Sigmoid colon (tissue), 4 donors: ENCODE measurements at regions not wholly inside any gene's neighbourhood (a gene's known extent, or its start where the extent isn't known, plus 50 kb on each side); places are given as distances from the start of the nearest gene placed in this dataset.

Experiments
- CTCF ChIP-seq, 4 experiments: fragments of 450-650 bp in 3 of 4; fragments of 200-600 bp in 1 of 4; IDR thresholded peaks; one replicate each; pipeline ENCODE4 v1.5.1; 2016 to 2019; ENCODE audit warnings: antibody characterized with exemption in 4 of 4, mild to moderate bottlenecking in 3 of 4, moderate library complexity in 2 of 4
- POLR2A ChIP-seq, 2 donors: fragments of 450-650 bp; IDR thresholded peaks; one replicate each; pipeline ENCODE4 v1.6.1; 2016; ENCODE audit warnings: antibody characterized with exemption in 2 of 2, mild to moderate bottlenecking in 2 of 2, moderate library complexity in 2 of 2
- POLR2AphosphoS5 ChIP-seq, 4 donors: sonication (generic); formaldehyde crosslinking; IDR thresholded peaks; one replicate each; pipeline ENCODE4 v1.6.1; 2017; ENCODE audit warnings: antibody characterized with exemption in 4 of 4

- TF ChIP-seq CTCF (IDR thresholded peaks at IDR 0.05) (no peak), POLR2AphosphoS5 (IDR thresholded peaks at IDR 0.05) (no peak), POLR2A (IDR thresholded peaks at IDR 0.05) (no peak)
These were observed 389.7 kb upstream of the ROBO1 start for GRCh38 chr3:80157546-80157945.
